Kidney capillary endothelial cell (primary cell): ENCODE measurements at regions not wholly inside any gene's neighbourhood (a gene's known extent, or its start where the extent isn't known, plus 50 kb on each side); places are given as distances from the start of the nearest gene placed in this dataset.
"Not testable (repeated sequence)": the region's sequence is repeated elsewhere in the genome, so short reads cannot be mapped to it uniquely, and the experiment has no call there.

Experiments used
- DNase-seq: peaks from one replicate; pipeline ENCODE4 v3.0.0-alpha.2; 2018; ENCODE audit warnings: low spot score

DNA sequence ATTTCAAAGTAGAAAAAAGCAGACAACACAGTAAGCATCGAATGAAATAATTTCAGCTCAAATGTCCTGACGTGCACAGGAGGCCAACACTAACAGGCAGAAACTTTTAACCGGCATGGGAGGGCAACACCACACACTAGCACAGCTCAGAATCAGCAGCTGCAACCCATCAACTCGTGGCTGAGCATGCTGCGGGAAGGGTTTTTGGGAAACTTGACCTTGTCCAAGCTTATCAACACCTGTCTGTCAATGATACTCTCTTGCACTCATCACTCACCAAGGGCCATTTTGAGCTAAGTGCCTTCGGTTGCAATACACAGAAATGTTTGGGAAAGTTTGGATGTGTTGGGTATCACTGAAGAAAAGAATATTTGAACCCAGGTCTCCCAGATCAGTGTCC, 483.7 kb downstream of the TSHZ3 start:
- no peak for DNase-seq

DNA sequence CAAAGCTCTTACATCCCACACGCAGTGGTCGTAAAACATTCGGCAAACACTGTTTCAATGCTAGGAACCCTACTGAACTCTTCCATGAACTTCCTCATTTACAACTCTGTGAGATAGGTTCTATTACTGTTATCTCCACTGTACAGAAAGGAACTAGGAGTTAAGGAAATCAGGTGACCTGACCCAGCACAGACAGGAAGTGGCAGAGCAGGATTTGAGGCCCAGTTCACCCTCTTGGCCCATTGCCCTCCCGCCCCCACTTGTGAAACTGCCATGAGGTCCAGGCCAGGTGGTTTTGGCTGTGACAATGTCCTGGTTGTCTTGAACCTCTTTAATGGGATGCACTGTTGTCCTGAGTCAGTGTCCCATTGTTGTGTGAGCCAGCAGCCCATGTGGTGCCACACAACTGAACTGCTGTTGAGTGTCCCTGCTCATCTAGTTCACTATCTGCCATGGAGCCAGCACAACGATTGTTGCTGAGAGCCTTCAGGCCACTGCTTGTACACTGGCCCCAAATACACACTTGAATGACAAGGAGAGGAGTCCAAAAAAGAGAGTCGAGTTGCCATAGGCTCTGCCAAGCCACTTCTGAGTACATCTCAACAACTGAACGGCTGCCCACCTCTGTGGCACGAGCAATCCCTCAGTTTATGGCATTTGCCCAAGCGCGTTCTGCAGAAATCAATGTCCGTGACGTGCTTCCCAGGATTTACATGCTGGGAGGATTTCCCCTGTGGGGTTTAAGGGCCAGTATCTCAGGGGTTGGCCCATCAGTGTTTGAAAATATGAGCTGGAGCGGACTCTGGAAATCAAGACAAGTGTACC, 484.6 kb downstream of the TSHZ3 start:
- DNase-seq = no peak

DNA sequence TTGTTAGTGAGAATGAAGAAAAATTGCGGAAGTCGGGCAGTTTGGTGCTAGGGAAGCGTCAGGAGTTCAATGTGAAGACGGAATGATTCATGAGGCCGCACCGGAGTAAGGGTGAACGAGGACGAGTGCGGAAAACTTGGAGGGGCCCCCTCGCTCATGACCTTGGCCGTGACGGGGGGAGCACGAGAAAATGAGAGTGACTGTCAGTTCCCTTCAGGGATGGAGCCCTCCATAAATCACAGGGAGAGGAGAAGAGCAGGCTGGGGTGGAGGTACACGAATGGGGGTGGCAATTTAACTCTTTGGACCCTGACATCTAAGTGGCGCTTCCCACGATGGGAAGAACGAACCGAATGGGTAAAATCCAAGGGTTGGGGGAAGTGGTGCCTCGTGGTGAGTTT, 486.4 kb downstream of the TSHZ3 start:
- no peak for DNase-seq

DNA sequence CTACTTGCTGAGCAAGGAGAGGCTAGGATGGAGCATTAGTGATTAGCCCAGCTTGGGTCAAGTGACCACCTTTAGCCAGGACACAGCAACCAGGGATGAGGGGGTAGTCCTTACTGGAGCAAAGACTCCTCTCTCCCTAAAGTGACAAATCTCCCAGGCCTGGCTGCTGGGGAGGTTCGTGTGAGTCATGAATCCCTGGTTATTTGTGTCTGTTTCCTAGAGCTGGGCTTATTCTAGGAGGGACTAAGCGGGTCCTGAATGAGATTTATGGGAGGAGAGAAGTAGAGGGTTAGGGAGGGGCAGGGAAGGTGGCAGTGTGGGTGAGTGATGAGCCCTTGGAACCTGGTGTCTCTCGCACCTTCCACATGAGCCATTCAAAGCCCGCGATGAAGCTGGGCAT, 487.3 kb downstream of the TSHZ3 start:
- DNase-seq = no peak

DNA sequence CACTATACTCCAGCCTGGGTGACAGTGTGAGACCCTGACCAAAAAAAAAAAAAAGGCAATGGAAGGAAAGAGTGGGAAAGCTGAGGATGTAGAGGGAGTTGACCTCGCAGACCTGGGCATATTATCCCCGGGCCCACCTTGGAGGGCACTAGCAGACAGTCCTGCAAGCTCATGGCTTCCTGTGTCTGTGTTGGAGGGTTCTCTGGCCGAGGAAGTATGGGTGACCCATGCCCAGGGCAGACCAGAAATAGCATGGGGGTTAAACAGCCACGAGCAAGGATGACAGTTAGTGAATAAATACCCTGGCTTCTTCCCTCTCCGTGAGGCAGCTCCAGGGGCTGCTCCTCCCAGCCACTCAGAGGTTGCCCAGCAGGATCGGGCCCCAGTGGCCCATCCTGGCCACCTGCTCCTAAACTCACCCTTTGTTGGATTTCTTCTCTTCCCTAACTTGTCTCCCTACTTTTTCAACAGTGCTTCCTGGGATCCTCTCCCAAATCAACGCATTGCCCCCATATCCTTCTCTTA, 485.8 kb downstream of the ZNF536 start:
- no peak for DNase-seq

DNA sequence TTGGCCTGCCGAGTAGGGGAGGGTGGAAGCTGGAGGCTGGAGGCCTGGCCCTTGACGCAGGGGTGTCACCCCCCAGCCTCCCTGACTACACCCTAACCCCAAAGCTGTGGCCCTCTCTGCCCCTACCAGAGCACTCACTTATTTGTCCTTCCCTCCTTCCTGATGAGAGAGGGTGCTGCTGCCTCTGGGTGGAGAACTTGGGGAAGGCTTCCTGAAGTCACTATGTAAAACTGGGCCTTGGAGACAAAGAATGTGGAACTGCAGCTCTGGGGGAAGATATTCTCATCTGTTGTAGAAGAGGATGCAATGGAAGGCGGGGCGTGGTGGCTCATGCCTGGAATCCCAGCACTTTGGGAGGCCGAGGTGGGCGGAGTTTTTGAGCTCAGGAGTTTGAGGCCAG, 485.2 kb downstream of the ZNF536 start:
- no peak for DNase-seq

DNA sequence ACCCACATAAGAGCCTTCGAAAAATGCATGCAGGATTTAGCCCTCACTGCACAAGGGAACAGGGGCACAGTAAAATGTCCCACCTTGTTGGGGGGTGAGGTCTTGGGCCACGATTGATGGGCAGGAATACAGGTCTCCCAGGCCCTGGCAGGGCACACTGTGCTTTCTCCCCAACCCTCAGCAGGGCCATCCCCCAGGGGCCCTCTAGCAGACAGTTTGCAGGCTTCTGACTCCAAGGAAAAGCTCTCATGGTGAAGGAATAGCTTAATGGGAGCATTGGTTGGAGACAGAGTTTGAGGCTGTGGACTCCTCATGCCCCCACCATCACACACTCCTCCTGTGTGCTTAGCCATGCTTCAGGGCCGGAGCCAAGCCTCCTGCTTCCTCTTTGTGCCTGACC, 484.6 kb downstream of the ZNF536 start:
- DNase-seq = no peak

DNA sequence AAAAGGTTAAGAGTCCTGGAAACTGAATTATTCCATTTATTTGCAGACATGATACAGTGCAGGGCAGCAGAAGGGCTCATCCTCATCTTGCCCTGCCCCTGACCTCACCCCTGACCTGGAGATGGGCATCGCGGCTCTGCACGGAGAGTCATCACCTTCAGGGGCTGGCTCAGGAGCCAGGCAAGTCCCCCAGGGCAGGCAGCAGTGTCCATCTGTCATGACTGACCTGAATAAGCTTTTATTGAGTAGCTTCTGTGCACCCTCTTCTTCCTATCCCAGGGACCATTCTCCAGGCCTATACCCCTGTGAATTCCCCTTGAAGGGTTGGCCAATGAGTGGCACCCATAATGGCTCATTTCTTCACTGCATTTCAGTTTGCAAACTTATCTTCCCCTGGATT, 484.2 kb downstream of the ZNF536 start:
- DNase-seq = no peak

DNA sequence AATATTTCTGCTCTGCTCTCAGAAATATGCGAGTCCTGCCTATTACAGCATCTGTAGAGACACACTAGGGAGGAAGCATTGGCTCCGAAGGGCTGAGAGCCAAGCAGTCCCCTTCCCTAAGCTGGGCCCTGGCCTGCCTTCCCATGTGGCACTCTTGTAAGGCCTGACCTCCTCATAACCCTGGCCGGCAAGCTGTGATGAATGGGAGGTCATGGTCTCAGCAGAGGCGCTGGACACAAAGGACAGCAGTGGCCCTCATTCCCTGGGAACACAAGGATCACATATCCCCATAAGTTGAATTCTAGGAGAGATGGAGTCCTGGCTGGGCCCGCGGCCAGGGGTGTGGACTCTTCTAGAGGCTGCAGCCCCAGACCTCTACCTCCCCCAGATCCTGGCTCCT, 483.3 kb downstream of the ZNF536 start:
- no peak for DNase-seq

DNA sequence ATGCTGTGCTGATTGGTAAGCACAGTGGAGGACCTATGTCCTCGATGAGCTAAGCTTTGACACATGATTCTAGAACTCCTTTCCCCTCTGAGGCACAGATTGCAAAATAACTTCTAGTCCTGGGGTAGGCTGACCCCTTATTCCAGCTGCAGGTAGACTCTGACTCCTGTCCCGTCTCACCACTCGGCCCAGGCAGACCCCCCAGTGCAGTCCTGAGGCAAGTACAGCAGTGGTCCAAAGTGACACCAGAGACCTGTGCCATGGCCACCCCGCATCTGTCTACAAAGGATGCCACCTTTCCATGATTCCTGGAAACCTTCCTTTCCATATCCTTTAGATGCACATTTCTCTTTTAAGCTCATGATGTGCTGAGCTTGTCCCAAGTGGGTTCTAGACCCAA, 482.5 kb downstream of the ZNF536 start:
- DNase-seq = no peak

DNA sequence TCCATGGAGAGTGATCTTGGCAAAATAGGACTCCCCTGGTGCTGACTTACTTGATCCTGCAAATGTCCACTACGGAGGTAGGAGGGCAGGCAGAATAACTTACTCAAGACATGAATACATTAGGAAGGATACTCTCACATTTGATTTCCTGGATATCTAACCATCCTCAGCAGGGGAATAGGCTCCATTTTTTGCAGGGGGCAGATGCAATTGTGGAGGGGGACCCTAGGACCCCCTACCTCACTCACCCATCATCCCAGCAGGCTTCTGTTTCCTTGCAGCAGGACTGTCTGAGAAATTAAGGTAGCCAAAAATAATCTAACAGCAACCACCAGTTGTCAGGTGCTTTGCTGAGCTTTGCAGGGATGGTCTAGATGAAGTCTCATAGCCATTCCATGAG, 482.0 kb downstream of the ZNF536 start:
- no peak for DNase-seq

DNA sequence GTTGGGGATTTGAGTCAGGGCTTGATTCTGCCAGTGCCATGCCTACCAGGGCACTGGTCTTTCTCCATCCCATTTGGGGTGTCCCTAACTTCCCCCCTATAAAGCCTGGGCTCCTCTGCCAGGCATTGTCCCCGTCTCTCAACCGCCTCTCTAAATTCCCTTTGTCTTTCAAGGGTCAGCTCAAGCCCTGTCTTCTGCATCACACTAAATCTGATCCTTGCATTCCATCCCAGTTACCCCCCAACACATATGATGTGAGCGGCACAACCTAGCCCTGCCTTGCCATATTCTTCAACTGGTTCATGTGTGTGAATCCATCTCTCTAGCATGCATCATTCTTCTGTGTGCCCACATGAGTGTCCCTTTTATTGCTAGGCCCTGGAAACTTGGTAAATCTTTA, 480.9 kb downstream of the ZNF536 start:
- no peak for DNase-seq

DNA sequence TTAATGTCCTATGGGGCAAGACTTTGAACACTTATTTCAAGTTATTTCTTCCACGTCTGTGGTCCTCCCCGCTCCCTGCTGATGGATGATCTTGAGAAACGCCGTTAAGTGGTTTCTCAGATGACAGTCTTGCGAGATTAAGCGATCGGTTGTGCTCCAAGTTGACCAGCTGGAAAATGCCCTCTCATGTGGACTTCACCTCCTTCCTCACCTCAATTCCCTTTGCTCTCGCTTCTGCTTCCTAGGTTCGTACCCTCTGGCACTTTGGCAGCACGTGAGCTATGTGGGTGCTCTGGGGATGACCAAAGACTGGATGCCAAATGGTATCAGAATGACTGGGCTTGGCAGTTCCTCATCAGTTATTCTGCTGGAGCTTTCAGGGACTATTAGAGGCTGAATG, 480.0 kb downstream of the ZNF536 start:
- DNase-seq = no peak

DNA sequence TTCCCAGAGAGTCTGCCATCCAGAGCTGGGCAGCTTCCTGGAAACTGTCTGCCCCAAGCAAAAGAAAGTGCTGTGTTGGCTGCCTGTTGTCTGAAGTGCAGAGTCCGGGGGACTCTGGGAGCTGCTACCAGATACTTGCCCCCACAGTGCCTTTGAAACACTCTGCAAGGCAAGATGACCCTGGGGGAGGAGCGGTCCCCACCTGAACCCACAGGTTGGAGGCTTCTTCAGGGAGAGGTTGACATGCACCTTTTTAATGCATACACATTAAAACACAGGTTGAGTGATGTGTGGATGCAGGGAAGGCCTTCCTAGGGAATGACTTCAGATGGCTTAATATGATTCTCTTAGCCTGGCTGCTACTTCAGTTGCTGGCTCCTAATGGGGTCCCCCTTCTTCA, 479.5 kb downstream of the ZNF536 start:
- DNase-seq = no peak

DNA sequence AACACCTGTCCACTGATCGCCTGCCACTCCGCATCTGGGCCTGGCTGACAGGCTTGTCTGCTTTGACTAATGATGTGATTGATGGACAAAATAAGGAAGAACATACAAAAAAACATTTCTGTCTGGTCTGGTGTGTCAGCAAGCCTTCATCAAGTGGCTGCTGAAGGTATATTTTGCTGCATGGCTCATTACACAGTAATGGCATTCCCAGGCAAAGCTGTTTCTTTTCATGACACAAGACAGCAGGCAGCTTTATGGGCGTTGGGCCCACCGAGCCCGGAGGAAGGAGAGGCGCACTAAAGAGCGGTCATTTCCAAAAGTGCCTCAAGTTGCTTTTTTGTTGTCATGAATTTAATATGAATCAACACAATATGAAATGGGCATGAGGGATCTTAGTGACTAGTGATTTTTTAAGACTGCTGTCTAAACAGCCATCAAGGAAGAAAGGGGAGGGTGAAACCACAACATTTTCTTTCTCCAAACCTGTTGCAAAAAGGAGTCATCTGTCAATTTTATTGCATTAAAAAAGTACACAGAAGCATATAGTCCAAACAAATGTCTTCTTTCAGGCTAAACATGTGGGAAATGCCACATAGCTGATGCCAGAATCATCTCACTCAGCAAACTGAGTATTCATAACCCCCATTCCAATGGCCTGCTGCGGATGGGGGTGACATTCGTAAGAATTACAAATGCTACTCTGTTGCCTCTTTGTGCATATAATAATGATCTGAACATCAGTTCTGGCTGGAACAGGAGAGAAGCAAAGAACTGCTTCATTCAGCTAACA, 476.6 kb downstream of the ZNF536 start:
- DNase-seq = no peak

DNA sequence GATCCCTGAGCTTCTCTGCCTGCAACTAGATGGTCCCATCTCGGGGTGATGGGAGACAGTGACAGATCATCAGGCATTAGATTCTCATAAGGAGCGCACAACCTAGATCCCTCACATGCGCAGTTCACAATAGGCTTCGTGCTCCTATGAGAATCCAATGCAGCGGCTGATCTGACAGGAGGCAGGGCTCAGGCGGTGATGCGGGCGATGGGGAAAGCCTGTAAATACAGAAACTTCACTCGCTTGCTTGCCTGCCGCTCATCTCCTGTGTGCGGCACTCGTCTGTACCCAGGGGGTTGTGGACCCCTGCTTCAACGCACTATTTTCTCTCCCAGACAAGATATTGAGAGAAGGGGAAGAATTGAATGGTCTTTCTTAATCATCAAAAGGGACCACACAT, 473.9 kb downstream of the ZNF536 start:
- DNase-seq = no peak

DNA sequence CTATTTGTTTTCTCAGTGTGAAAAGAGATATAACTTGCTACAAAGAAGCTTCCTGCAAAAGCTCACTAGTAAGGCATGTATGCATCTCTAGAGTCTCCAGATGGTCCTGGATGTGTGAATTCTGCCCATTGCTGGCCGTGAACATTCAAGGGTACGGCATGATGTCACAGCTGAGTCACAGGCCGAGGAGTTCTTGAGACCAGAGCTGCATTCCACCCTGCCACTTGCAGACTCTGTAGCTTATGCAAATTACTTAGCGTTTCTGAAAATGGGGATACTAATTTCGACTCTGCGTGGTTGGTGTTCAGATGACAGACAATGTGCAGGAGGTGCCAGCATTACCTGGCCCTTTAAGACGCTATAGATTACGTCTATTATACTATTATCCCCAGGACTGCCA, 470.7 kb downstream of the ZNF536 start:
- DNase-seq = no peak

DNA sequence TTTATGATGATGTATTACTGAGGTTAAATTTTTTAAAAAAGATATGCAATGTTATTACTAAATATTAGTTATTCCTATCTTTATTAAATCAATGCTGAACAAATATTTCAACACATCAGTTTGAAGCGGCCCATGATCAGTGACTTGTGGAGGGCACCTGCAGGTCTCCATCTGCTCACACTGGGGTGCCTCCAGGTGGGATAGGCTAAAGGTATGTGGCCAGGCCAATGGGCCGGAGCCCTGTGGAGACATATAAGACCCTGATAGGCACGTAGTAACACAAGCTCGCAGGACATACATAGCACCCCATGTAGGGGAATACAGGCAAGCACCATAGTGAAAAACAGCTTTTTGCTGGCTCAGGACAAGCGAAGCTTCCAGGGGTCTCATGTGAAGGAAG, 469.8 kb downstream of the ZNF536 start:
- DNase-seq = no peak

DNA sequence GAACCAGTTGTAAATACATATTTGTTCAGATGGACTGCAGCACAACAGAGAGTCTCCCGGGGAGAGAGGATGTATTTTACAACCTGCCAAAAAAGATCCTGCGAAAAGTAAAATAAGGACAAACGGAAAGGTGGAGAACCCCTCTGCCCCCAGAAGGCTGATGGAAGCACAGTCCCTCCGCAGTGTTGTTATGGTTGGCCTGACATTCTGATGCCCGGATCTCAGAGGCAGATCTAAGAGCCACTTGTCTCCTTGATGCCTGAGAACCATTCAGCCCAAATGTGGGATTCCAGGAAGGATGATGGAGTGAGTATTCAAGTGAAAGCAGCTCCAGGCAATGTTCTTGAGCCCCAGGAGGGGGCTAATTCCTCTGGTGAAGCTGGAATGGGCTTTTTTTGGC, 458.7 kb downstream of the ZNF536 start:
- DNase-seq = no peak

DNA sequence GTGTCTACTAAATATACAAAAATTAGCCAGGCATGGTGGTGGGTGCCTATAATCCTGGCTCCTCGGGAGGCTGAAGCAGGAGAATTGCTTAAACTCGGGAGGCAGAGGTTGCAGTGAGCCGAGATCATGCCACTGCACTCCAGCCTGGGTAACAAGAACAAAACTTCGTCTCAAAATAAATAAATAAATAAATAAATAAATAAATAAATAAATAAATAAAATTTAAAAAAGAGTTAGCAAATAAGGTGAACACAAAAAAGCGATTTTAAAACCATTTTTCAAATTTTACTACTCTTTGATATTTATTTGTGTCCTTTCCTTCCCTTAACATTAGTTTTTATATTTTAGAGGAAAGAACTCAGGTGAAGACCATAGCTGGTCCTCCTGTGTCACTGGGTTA, 453.3 kb downstream of the ZNF536 start:
- not testable (repeated sequence) for DNase-seq

DNA sequence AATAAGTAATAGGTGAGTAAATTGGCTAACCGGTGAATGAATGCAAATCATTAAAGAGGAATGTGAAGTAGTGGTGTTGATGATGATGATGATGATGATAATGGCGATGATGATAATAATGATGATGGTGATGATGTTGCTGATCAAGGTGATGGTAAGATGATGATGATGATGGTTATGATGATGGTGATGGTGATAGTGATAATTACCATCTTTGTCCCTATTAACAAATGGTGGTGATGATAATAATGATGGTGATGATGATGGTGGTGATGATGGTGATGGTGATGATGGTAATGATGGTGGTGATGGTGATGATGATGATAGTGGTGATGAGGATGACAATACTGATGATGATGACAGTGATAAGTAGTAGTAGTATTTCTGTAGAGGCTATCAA, 452.6 kb downstream of the ZNF536 start:
- no peak for DNase-seq

DNA sequence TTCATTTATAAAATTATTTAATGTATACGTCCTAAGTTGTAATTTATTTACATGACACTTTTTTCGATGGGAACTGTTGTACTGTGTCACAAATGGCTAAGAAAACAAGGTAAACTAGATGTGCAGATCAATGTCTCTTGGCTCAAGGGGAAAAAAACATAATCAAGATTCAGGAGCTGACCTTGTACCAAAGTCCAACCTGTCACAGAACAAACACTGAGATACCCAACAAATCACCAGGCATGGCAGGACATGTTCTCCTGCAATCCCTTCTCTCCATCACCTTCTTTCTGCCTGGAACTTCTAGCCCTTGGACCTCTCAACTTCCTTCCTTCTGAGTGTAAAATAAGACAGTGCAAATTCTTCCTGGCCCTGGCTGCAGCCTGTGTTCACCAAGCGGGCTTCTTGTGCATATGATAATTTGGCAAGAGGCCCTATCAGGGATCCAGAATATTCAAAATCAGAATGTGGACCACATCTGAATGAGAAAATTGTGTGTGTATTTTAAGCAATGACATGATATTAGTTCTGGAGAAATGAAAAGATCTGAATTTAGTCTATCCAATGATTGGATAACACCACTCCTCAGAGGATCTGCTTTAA, 445.9 kb downstream of the ZNF536 start:
- no peak for DNase-seq

DNA sequence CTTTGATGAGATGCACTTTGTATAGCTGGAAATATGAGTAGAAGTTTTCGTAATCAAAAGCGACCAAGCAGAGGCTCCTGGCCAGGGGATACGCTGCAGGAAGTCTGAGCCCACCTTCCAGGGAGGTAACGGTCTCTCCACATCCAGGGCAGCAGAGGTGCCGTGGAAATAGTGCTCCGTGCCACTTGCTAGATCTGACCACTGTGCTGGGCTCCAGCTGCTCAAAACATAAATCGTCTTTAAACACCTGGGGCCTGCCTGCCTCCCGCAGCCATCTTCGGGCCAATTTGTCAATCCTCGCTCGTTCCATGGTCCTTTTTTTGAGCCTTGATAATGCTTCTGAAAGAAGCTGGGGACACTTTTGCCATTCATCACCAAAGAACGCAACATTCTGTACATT, 445.0 kb downstream of the ZNF536 start:
- no peak for DNase-seq
